Lung (tissue), 11 donors: ENCODE measurements at regions not wholly inside any gene's neighbourhood (a gene's known extent, or its start where the extent isn't known, plus 50 kb on each side); places are given as distances from the start of the nearest gene placed in this dataset.

ENCODE experiments used
- ATAC-seq: fragments of 200-7000 bp; cut with Tn5 transposase; one replicate; pipeline ENCODE4 v1.9.1; 2020; ENCODE audit warnings: moderate number of reproducible peaks; ENCODE audit not compliant: insufficient read depth, low FRiP score
- DNase-seq, 3 donors: peaks; one replicate each; pipeline ENCODE4 v3.0.0-alpha.2; 2013 to 2017
- H3K27ac ChIP-seq, 2 donors: one replicate each; pipeline ENCODE4 v1.5.1; 2013; ENCODE audit warnings: mild to moderate bottlenecking in 2 of 2, moderate library complexity in 2 of 2, control low read depth in 1 of 2, inconsistent platforms in 1 of 2, low read depth in 1 of 2, low read length in 1 of 2
- H3K27me3 ChIP-seq, 3 donors: one replicate each; pipeline ENCODE4 v1.5.1; 2013; ENCODE audit warnings: low read length in 2 of 3; ENCODE audit not compliant: control insufficient read depth in 3 of 3, insufficient read depth in 3 of 3
- H3K36me3 ChIP-seq, 4 donors: one replicate each; pipeline ENCODE4 v1.5.1; 2013; ENCODE audit warnings: low read length in 4 of 4, mild to moderate bottlenecking in 1 of 4, moderate library complexity in 1 of 4; ENCODE audit not compliant: control insufficient read depth in 4 of 4, insufficient read depth in 4 of 4
- H3K4me1 ChIP-seq, 5 donors: one replicate each; pipeline ENCODE4 v1.5.1; 2013; ENCODE audit warnings: low read length in 5 of 5, mild to moderate bottlenecking in 2 of 5, moderate library complexity in 1 of 5; ENCODE audit not compliant: control insufficient read depth in 5 of 5, insufficient read depth in 5 of 5
- H3K4me3 ChIP-seq: one replicate; pipeline ENCODE4 v1.5.1; 2013; ENCODE audit warnings: mild to moderate bottlenecking, control low read depth, moderate library complexity
- H3K9ac ChIP-seq, 2 donors: one replicate each; pipeline ENCODE4 v1.5.1; 2013; ENCODE audit warnings: low read length in 2 of 2, control low read depth in 1 of 2; ENCODE audit not compliant: insufficient read depth in 1 of 2
- H3K9me3 ChIP-seq, 4 donors: one replicate each; pipeline ENCODE4 v1.5.1; 2013; ENCODE audit warnings: low read length in 3 of 4, mild to moderate bottlenecking in 1 of 4, moderate library complexity in 1 of 4; ENCODE audit not compliant: control insufficient read depth in 4 of 4, insufficient read depth in 3 of 4
- WGBS, 2 donors: extraction: QIAGEN DNeasy Blood & Tissue Kit; methylation state at CpG; one replicate each; pipeline ENCODE4 v1.1.7; 2013; 5-methylcytosine and 5-hydroxymethylcytosine counted together
- TF ChIP-seq, protein P1 (sequence below): IDR thresholded peaks from 2 replicates; pipeline ENCODE4 v1.5.1; 2012; ENCODE audit warnings: mild to moderate bottlenecking; ENCODE audit errors: control extremely low read depth, extremely low read depth
- donor health status: control.
- donor health status: control.
- donor health status: Bipolar disorder and iron deficiency.
- donor health status: healthy.
- donor health status: DM: yes; HTN: yes; CAD: no.

DNA sequence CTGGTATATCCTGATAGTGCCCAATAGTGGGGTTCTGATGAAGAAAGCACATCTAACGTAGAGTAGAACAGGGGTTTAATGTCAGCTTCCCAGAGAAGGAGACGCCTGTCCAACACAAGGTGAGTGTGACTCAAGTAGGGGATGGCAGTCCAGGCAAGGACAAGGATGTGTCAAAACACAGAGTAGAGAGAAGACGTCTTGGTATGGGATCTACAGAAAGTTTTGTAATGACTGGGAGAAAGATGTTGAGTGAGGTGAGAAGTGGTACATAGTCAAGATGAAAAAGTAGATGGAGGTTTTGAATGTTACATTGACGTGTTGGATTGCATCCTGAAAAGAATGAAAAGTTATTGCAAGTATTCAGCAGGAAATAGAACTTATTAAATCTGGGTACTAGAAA is 124.4 kb downstream of the TMA16 start:
- WGBS, 2 donors = 86 to 93% methylated on average over 4 of the region's 4 CpGs
- TF ChIP-seq, protein P1, sequence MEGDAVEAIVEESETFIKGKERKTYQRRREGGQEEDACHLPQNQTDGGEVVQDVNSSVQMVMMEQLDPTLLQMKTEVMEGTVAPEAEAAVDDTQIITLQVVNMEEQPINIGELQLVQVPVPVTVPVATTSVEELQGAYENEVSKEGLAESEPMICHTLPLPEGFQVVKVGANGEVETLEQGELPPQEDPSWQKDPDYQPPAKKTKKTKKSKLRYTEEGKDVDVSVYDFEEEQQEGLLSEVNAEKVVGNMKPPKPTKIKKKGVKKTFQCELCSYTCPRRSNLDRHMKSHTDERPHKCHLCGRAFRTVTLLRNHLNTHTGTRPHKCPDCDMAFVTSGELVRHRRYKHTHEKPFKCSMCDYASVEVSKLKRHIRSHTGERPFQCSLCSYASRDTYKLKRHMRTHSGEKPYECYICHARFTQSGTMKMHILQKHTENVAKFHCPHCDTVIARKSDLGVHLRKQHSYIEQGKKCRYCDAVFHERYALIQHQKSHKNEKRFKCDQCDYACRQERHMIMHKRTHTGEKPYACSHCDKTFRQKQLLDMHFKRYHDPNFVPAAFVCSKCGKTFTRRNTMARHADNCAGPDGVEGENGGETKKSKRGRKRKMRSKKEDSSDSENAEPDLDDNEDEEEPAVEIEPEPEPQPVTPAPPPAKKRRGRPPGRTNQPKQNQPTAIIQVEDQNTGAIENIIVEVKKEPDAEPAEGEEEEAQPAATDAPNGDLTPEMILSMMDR = no peak
- no peak for ATAC-seq

GRCh38 chr4:163620738-163621137 is 126.2 kb downstream of the TMA16 start:
- Histone ChIP-seq H3K4me1 (no peaks in the 10 kb centered on the region), H3K9ac (no peak overlapping the region), H3K4me3 (no peak overlapping the region), H3K36me3 (no peaks in the 10 kb centered on the region), H3K9me3 (no peaks in the 10 kb centered on the region), H3K27me3 (no peaks in the 10 kb centered on the region), H3K27ac (no peak overlapping the region)
- 77 to 81% methylated on average over 2 of the region's 2 CpGs for WGBS, 2 donors
- ATAC-seq (no peak), DNase-seq (no peak)
- TF ChIP-seq, protein P1 = no peak

More for the DNA sequence above, 124.4 kb downstream of the TMA16 start:
- no peak overlapping the region for H3K9ac ChIP-seq
- H3K27me3 ChIP-seq = no peaks in the 10 kb centered on the region
- no peak overlapping the region for H3K27ac ChIP-seq
- no peaks in the 10 kb centered on the region for H3K9me3 ChIP-seq
- no peak overlapping the region for H3K4me3 ChIP-seq
- no peaks in the 10 kb centered on the region for H3K4me1 ChIP-seq
- no peaks in the 10 kb centered on the region for H3K36me3 ChIP-seq
- no peak for DNase-seq

DNA sequence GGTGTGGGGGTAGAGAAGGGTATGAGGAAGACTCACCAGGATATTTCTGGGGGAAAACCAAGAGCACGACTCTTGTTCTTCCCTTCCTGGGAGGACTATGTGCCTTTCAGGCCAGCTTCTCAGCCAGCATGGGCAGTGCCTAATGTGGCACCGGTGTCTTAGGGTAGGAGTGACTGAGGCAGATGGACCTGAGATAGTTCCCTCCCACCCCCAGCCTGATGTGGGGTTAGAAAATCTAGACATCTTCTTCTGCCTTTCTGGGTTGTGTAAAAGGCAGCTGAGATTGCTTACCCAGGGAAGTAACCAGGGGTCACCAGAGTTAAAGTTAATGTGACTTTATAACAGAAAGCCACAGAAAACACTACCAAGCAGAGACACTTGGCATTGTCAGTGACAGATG is 127.3 kb downstream of the TMA16 start:
- no peak for ATAC-seq

More for the DNA sequence above, 127.3 kb downstream of the TMA16 start:
- no peak overlapping the region for H3K4me3 ChIP-seq
- H3K36me3 ChIP-seq = no peaks in the 10 kb centered on the region
- DNase-seq = no peak
- WGBS, 2 donors = 71 to 73% methylated on average over 2 of the region's 2 CpGs
- peak overlapping the region in 1 of 2 donors; percentile 69 for H3K27ac ChIP-seq
- TF ChIP-seq, protein P1 = no peak
- peaks cover 0 to 1% (median 0%) of the 10 kb centered on the region in 4 donors for H3K9me3 ChIP-seq
- H3K4me1 ChIP-seq = no peaks in the 10 kb centered on the region
- H3K27me3 ChIP-seq = no peaks in the 10 kb centered on the region
- H3K9ac ChIP-seq = no peak overlapping the region
